Fibroblast of lung (primary cell): ENCODE measurements at regions not wholly inside any gene's neighbourhood (a gene's known extent, or its start where the extent isn't known, plus 50 kb on each side); places are given as distances from the start of the nearest gene placed in this dataset.

Experiments used
- CTCF ChIP-seq, 2 donors: IDR thresholded peaks in 1 of 2; conservative IDR thresholded peaks in 1 of 2; 1 replicate in 1 of 2; 2 replicates in 1 of 2; pipeline ENCODE4 v1.5.1; 2011 to 2012; ENCODE audit warnings: low read length in 2 of 2, control low read depth in 1 of 2, inconsistent platforms in 1 of 2, low read depth in 1 of 2, mild to moderate bottlenecking in 1 of 2
- EZH2 ChIP-seq: IDR thresholded peaks from 2 replicates; pipeline ENCODE4 v1.5.1; 2012; ENCODE audit warnings: low read length, control low read depth, mild to moderate bottlenecking; ENCODE audit errors: missing control alignments

GRCh38 chrX:140949233-140949632 is 53.2 kb upstream of the SPANXB1 start:
- no peak for TF ChIP-seq CTCF (conservative IDR thresholded peaks at IDR 0.05 in 1 of 2, IDR thresholded peaks at IDR 0.05 in 1 of 2; ENCODE audit: low read depth in 1 of 2, low read length in 2 of 2)
- TF ChIP-seq EZH2, result no peak
